ENCODE measurements at regions not wholly inside any gene's neighbourhood (a gene's known extent, or its start where the extent isn't known, plus 50 kb on each side); places are given as distances from the start of the nearest gene placed in this dataset.

DNA sequence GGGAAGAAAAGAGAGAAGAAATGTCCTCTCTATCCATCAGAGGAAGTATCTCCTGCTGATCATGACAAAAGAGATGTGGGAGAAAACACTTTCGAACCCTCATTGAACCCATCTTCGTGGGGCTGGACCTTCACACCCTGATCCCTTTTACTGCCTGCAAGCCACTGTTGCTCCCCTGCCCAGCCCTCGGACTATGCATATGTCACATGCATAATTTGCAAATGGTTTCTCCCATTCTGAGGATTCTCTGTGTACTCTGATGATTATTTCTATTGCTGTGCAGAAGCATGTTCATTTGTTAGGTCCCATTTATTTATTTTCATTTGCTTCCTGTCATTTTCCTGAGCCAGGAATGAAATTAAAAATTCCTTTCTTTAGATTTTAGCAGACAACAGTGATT, 64.7 kb downstream of the DNAAF9 start (continued):
- TF ChIP-seq PML (IDR thresholded peaks at IDR 0.05; ENCODE audit: low read length) (no peak), ZZZ3 (IDR thresholded peaks at IDR 0.05; ENCODE audit: control insufficient read depth, insufficient read length, low read depth) (no peak)

DNA sequence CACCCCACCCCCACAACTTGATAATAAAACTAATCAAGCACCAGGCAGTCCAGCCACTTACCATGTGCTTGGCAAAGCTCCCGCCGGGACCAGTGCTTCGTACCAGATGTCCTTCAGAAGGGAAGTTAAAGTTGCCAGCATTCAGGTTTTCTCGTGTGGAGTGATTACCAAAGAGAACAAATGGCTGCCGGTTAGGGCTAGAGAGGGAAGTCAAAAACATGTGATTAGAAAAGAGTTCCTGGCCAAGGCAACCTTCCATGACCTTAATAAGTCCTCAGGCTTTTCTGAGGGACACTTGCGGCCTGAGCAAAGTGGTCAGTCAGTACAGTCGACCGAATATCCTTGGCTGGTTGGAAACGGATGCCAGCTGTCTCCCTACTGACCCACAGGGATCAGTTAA, 67.0 kb downstream of the DNAAF9 start:
- Histone ChIP-seq H3K27me3 (replicated peaks in 1 of 2; ENCODE audit: control insufficient read depth in 2 of 2, insufficient read depth in 2 of 2, low read length in 1 of 2) (peaks cover 0 to 1% of the 10 kb centered on the region in 2 experiments; a peak in 2 of 4 replicates), H3K4me1 (ENCODE audit: control insufficient read depth, insufficient read depth, low read length) (no peaks in the 10 kb centered on the region), H4K20me1 (ENCODE audit: control insufficient read depth, insufficient read depth) (no peaks in the 10 kb centered on the region), H2AFZ (ENCODE audit: control insufficient read depth, low read depth, low read length) (no peak overlapping the region), H3K27ac (ENCODE audit: control insufficient read depth, insufficient read depth) (no peak overlapping the region), H3K4me3 (no peak overlapping the region), H3K36me3 (ENCODE audit: control insufficient read depth in 2 of 2, insufficient read depth in 2 of 2, low read length in 1 of 2) (no peaks in the 10 kb centered on the region), H3K9me3 (replicated peaks; ENCODE audit: control insufficient read depth, insufficient read depth, low read length) (no peaks in the 10 kb centered on the region), H3K9ac (ENCODE audit: control insufficient read depth, insufficient read depth, low read length) (no peak overlapping the region), H3K4me2 (ENCODE audit: control insufficient read depth, insufficient read depth) (no peak overlapping the region), H3K79me2 (ENCODE audit: control insufficient read depth, insufficient read depth, low read length) (no peaks in the 10 kb centered on the region)
- FAIRE-seq: no peak
- TF ChIP-seq RFX5 (IDR thresholded peaks at IDR 0.05; ENCODE audit: low read depth, low read length) (no peak), JUND (IDR thresholded peaks at IDR 0.05; ENCODE audit: low read depth, low read length) (no peak)
- ChIA-PET CTCF (no interaction called here), POLR2A (no interaction called here), RAD21 (ENCODE audit: unreplicated experiment) (no interaction called here), SMC1A (ENCODE audit: uncharacterized antibody, unreplicated experiment) (no interaction called here)
- BruUV-seq (replicated peaks): no TSS peak
- intact Hi-C loops (cut with micrococcal nuclease; ENCODE audit: unreplicated experiment): no loop called here
- in situ Hi-C loops (cut with MboI): no loop called here
- DNase-seq (ENCODE audit: low read depth, low spot score): no peak
- 33% methylated on average over 9 of the region's 9 CpGs for WGBS (ENCODE audit: insufficient coverage, insufficient replicate concordance, low lambda C conversion rate, missing lambda C conversion rate)
- no peak for ATAC-seq

DNA sequence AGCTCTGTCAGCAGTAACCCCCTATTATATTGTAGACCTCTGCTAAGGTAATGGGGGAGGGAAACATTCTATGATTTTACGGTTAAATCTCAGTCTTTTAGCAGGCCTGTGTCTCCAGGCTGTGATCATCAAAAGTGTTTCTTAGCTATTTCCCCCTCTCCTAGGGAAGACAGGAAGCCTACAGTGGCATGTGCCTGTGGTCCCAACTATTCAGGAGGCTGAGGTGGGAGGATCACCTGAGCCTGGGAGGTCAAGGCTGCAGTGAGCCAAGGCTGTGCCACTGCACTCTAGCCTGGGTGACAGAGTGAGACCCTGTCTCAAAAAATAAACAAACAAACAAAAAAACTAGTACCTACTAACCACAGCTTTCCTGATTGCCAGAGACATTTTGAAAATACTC, 67.9 kb downstream of the DNAAF9 start:
- peaks cover 0 to 1% of the 10 kb centered on the region in 2 experiments; a peak in 2 of 4 replicates for H3K27me3 ChIP-seq (replicated peaks in 1 of 2; ENCODE audit: control insufficient read depth in 2 of 2, insufficient read depth in 2 of 2, low read length in 1 of 2)
- no peak overlapping the region for H3K27ac ChIP-seq (ENCODE audit: control insufficient read depth, insufficient read depth)
- ChIA-PET POLR2A (no interaction called here), CTCF (interaction anchor here (1.1 kb wide), 1 partner anchor 86 kb away, joined by 3 read pairs; no protein-coding TSS in a partner anchor), SMC1A (ENCODE audit: uncharacterized antibody, unreplicated experiment) (no interaction called here), RAD21 (ENCODE audit: unreplicated experiment) (no interaction called here)
- H3K9me3 ChIP-seq (replicated peaks; ENCODE audit: control insufficient read depth, insufficient read depth, low read length): no peaks in the 10 kb centered on the region
- no peak overlapping the region for H3K4me3 ChIP-seq
- in situ Hi-C loops (cut with MboI): no loop called here
- TF ChIP-seq SREBF2 (IDR thresholded peaks at IDR 0.05; ENCODE audit: low read length) (no peak), KLF5 (IDR thresholded peaks at IDR 0.05; ENCODE audit: partially characterized antibody) (no peak), YY1 (IDR thresholded peaks at IDR 0.05; ENCODE audit: low read depth, low read length) (no peak), RB1 (IDR thresholded peaks at IDR 0.05; ENCODE audit: borderline replicate concordance) (no peak), SMARCA5 (IDR thresholded peaks at IDR 0.05) (no peak), CEBPB (IDR thresholded peaks at IDR 0.05; ENCODE audit: borderline replicate concordance in 1 of 2, low read depth in 2 of 2, low read length in 2 of 2) (no peak), BHLHE40 (IDR thresholded peaks at IDR 0.05; ENCODE audit: borderline replicate concordance in 1 of 2, low read depth in 2 of 2, low read length in 1 of 2) (no peak), TBL1XR1 (IDR thresholded peaks at IDR 0.05; ENCODE audit: low read depth, low read length) (no peak), MXI1 (IDR thresholded peaks at IDR 0.05; ENCODE audit: low read depth, low read length) (no peak)
- TF ChIP-seq, protein P1, sequence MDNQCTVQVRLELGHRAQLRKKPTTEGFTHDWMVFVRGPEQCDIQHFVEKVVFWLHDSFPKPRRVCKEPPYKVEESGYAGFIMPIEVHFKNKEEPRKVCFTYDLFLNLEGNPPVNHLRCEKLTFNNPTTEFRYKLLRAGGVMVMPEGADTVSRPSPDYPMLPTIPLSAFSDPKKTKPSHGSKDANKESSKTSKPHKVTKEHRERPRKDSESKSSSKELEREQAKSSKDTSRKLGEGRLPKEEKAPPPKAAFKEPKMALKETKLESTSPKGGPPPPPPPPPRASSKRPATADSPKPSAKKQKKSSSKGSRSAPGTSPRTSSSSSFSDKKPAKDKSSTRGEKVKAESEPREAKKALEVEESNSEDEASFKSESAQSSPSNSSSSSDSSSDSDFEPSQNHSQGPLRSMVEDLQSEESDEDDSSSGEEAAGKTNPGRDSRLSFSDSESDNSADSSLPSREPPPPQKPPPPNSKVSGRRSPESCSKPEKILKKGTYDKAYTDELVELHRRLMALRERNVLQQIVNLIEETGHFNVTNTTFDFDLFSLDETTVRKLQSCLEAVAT (IDR thresholded peaks at IDR 0.05): no peak
- no TSS peak for BruUV-seq (replicated peaks)
- H3K36me3 ChIP-seq (ENCODE audit: control insufficient read depth in 2 of 2, insufficient read depth in 2 of 2, low read length in 1 of 2): no peaks in the 10 kb centered on the region
- 95% methylated on average over 1 of the region's 1 CpG for WGBS (ENCODE audit: insufficient coverage, insufficient replicate concordance, low lambda C conversion rate, missing lambda C conversion rate)
- FAIRE-seq: no peak
- DNase-seq (ENCODE audit: low read depth, low spot score): no peak
- no peaks in the 10 kb centered on the region for H3K79me2 ChIP-seq (ENCODE audit: control insufficient read depth, insufficient read depth, low read length)
- ATAC-seq: no peak
- H3K9ac ChIP-seq (ENCODE audit: control insufficient read depth, insufficient read depth, low read length): no peak overlapping the region
- no peaks in the 10 kb centered on the region for H3K4me1 ChIP-seq (ENCODE audit: control insufficient read depth, insufficient read depth, low read length)
- H3K4me2 ChIP-seq (ENCODE audit: control insufficient read depth, insufficient read depth): no peak overlapping the region
- H4K20me1 ChIP-seq (ENCODE audit: control insufficient read depth, insufficient read depth): no peaks in the 10 kb centered on the region
- intact Hi-C loops (cut with micrococcal nuclease; ENCODE audit: unreplicated experiment): no loop called here
- no peak overlapping the region for H2AFZ ChIP-seq (ENCODE audit: control insufficient read depth, low read depth, low read length)
